ENCODE measurements at regions not wholly inside any gene's neighbourhood (a gene's known extent, or its start where the extent isn't known, plus 50 kb on each side); places are given as distances from the start of the nearest gene placed in this dataset.

DNA sequence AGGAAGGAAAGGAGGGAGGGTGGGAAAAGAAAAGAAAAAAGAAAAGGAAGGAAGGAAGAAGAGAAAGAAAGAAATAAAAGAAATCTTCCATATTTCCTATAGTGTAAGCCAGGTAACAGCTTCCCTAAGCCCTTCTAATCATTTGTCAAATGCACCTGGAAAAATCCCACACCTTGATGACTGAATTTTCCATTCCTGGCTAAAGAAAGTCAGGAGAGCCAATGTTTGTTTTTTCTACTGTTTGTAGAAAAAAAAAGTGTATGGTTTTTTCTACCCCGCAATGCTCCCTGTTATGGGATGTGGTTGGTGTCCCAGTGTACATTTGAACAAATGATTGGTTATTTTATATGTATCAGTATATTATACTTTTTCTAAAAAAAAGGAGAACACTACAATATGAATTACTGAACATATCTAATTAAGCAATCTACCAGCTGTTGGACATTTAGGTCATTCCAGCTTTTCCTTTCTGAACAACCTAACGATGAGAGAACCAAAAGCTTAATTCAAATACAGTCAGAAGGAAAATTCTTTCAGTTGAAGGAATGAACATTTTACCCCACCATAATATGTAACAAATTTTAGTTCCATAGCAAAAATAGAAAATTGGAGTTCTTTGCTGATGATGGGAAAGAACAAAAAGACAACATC, 355.0 kb downstream of the SETD4 start:
- no peak overlapping the region for H3K9ac ChIP-seq
- H2AFZ ChIP-seq (ENCODE audit: low read depth) = no peak overlapping the region
- TF ChIP-seq RFX5 (IDR thresholded peaks at IDR 0.05; ENCODE audit: low read length) (no peak), FOXJ3 (CRISPR knock-in tag; IDR thresholded peaks at IDR 0.05) (no peak), RXRA (IDR thresholded peaks at IDR 0.05; ENCODE audit: borderline replicate concordance, low read depth) (no peak), CHD2 (IDR thresholded peaks at IDR 0.05; ENCODE audit: low read length, partially characterized antibody) (no peak), ELF1 (IDR thresholded peaks at IDR 0.05) (no peak), TAF1 (IDR thresholded peaks at IDR 0.05; ENCODE audit: borderline replicate concordance, low read depth, low read length) (no peak)
- TF ChIP-seq, protein P1, sequence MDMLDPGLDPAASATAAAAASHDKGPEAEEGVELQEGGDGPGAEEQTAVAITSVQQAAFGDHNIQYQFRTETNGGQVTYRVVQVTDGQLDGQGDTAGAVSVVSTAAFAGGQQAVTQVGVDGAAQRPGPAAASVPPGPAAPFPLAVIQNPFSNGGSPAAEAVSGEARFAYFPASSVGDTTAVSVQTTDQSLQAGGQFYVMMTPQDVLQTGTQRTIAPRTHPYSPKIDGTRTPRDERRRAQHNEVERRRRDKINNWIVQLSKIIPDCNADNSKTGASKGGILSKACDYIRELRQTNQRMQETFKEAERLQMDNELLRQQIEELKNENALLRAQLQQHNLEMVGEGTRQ (IDR thresholded peaks at IDR 0.05; ENCODE audit: borderline replicate concordance, low read depth, low read length) = no peak
- TF ChIP-seq, protein P2, sequence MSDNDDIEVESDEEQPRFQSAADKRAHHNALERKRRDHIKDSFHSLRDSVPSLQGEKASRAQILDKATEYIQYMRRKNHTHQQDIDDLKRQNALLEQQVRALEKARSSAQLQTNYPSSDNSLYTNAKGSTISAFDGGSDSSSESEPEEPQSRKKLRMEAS (IDR thresholded peaks at IDR 0.05; ENCODE audit: low read depth) = no peak
- ChIA-PET CTCF (no interaction called here), POLR2A (no interaction called here)
- no peak for DNase-seq
- H3K9me3 ChIP-seq = no peaks in the 10 kb centered on the region
- H3K36me3 ChIP-seq (replicated peaks in 1 of 2; ENCODE audit: control insufficient read depth in 1 of 2, insufficient read depth in 2 of 2, low read length in 1 of 2) = no peaks in the 10 kb centered on the region
- H3F3A ChIP-seq (replicated peaks; ENCODE audit: insufficient read depth) = no peaks in the 10 kb centered on the region
- peaks cover 17% of the 10 kb centered on the region; the same call in 1 of the 2 replicates for H3K27me3 ChIP-seq (ENCODE audit: insufficient read depth)
- H3K27ac ChIP-seq (ENCODE audit: low read depth in 2 of 2, low read length in 1 of 2) = no peak overlapping the region
- H3K79me2 ChIP-seq (ENCODE audit: insufficient read depth) = no peaks in the 10 kb centered on the region
- H4K20me1 ChIP-seq (ENCODE audit: insufficient read depth) = no peaks in the 10 kb centered on the region
- H3K9me2 ChIP-seq = no peaks in the 10 kb centered on the region
- H3K4me2 ChIP-seq = no peak overlapping the region
- 33% methylated on average over 2 of the region's 2 CpGs for WGBS (ENCODE audit: low lambda C conversion rate)
- no peaks in the 10 kb centered on the region for H3K4me1 ChIP-seq (ENCODE audit: control insufficient read depth in 1 of 2, insufficient read depth in 2 of 2, low read depth in 1 of 2, low read length in 1 of 2)
- no peak overlapping the region for H3K4me3 ChIP-seq (ENCODE audit: low read depth in 2 of 2, low read length in 1 of 2)

DNA sequence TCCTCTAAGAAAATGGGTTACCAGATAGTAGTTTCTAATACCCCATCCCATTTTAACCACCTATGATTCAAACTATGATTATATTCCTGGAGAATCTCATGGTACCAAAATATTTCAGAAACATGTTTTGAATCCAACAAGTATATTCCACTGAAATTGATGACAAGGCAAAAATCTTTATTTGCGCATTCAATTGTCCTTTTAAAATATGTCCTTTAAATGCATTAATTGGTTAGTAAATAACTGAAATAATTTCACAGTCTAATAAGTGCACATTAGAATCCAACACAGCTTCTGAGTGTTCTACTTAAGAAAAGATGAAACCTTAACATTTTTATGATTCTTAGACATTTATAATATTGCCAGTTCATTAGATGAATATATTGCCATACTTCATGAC, 356.6 kb downstream of the SETD4 start:
- H3K9ac ChIP-seq = no peak overlapping the region
- no peak for TF ChIP-seq TCF12 (IDR thresholded peaks at IDR 0.05)
- TF ChIP-seq MXI1 (IDR thresholded peaks at IDR 0.05; ENCODE audit: low read depth, low read length) = no peak
- no peak for TF ChIP-seq EP300 (IDR thresholded peaks at IDR 0.05; ENCODE audit: borderline replicate concordance in 1 of 2, low read depth in 1 of 2, low read length in 1 of 2)
- no peak for TF ChIP-seq RCOR1 (IDR thresholded peaks at IDR 0.05; ENCODE audit: low read length)
- TF ChIP-seq TEAD4 (IDR thresholded peaks at IDR 0.05; ENCODE audit: borderline replicate concordance, insufficient read depth) = no peak
- DNase-seq = no peak
- POLR2A ChIA-PET = no interaction called here
- H3K4me2 ChIP-seq = no peak overlapping the region
- H3K4me1 ChIP-seq (ENCODE audit: control insufficient read depth in 1 of 2, insufficient read depth in 2 of 2, low read depth in 1 of 2, low read length in 1 of 2) = no peaks in the 10 kb centered on the region
- H3K27ac ChIP-seq (ENCODE audit: low read depth in 2 of 2, low read length in 1 of 2) = no peak overlapping the region
- H3K4me3 ChIP-seq (ENCODE audit: low read depth in 2 of 2, low read length in 1 of 2) = no peak overlapping the region
- no peak overlapping the region for H2AFZ ChIP-seq (ENCODE audit: low read depth)
- 100% methylated on average over 1 of the region's 1 CpG for WGBS (ENCODE audit: low lambda C conversion rate)
- CTCF ChIA-PET = no interaction called here
- H4K20me1 ChIP-seq (ENCODE audit: insufficient read depth) = no peaks in the 10 kb centered on the region
- H3F3A ChIP-seq (replicated peaks; ENCODE audit: insufficient read depth) = no peaks in the 10 kb centered on the region
- H3K36me3 ChIP-seq (replicated peaks in 1 of 2; ENCODE audit: control insufficient read depth in 1 of 2, insufficient read depth in 2 of 2, low read length in 1 of 2) = no peaks in the 10 kb centered on the region
- H3K9me2 ChIP-seq = no peaks in the 10 kb centered on the region
- H3K27me3 ChIP-seq (ENCODE audit: insufficient read depth) = peaks cover 17% of the 10 kb centered on the region; the same call in 1 of the 2 replicates
- H3K79me2 ChIP-seq (ENCODE audit: insufficient read depth) = no peaks in the 10 kb centered on the region
- H3K9me3 ChIP-seq = no peaks in the 10 kb centered on the region

Measured in SK-N-SH (cell line).